ENCODE measurements at regions not wholly inside any gene's neighbourhood (a gene's known extent, or its start where the extent isn't known, plus 50 kb on each side); places are given as distances from the start of the nearest gene placed in this dataset.

- TF ChIP-seq POLR2AphosphoS5 (IDR thresholded peaks at IDR 0.05; ENCODE audit: borderline replicate concordance, low read depth, low read length) (no peak), EZH2 (IDR thresholded peaks at IDR 0.05) (no peak), FOXP2 (optimal IDR thresholded peaks at IDR 0.05; ENCODE audit: control extremely low read depth, extremely low read length, insufficient read depth) (no peak)
These were observed 425.9 kb upstream of the POM121L12 start for GRCh38 chr7:52609511-52609910.
